Peyer's patch (tissue), 4 donors: ENCODE measurements at regions not wholly inside any gene's neighbourhood (a gene's known extent, or its start where the extent isn't known, plus 50 kb on each side); places are given as distances from the start of the nearest gene placed in this dataset.

Experiments used
- CTCF ChIP-seq, 6 experiments: fragments of 450-650 bp in 4 of 6; fragments of 200-600 bp in 2 of 6; sonication (generic) in 1 of 6; IDR thresholded peaks; one replicate each; pipeline ENCODE4 v1.5.1; 2017 to 2019; ENCODE audit warnings: antibody characterized with exemption in 6 of 6, mild to moderate bottlenecking in 3 of 6, moderate library complexity in 1 of 6
- POLR2A ChIP-seq, 2 donors: fragments of 450-650 bp; IDR thresholded peaks; one replicate each; pipeline ENCODE4 v1.5.1; 2017; ENCODE audit warnings: antibody characterized with exemption in 2 of 2, mild to moderate bottlenecking in 2 of 2, moderate library complexity in 2 of 2

DNA sequence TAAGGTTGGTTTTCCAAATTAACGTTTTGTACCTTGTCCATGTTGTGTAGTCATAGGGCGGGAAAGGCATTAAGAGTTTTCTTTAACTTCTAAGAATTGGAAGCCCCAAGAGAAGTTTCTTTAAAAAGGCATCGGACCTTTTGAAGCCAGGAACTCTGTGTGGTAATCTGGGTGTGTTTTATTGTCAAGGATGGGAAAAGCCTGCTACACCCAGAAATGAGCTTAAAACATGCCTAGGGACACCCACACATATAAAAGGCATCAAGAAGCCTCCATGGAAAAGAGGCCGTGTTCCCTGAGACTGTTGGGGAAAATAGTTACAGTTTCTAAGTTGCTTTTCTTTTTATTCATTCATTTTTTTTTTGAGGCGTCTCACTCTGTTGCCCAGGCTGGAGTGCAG is 81.0 kb upstream of the PTHLH start:
- TF ChIP-seq CTCF (IDR thresholded peaks at IDR 0.05) (no peak), POLR2A (IDR thresholded peaks at IDR 0.05) (no peak)
